GM19328 (cell line): ENCODE measurements at regions not wholly inside any gene's neighbourhood (a gene's known extent, or its start where the extent isn't known, plus 50 kb on each side); places are given as distances from the start of the nearest gene placed in this dataset.
"Not testable (repeated sequence)": the region's sequence is repeated elsewhere in the genome, so short reads cannot be mapped to it uniquely, and the experiment has no call there.

ENCODE experiments used
- ATAC-seq: cut with Tn5 transposase; IDR thresholded peaks from one replicate; pipeline ENCODE4 v1.9.1; 2021; ENCODE audit warnings: mild to moderate bottlenecking, moderate library complexity; ENCODE audit not compliant: unreplicated experiment

DNA sequence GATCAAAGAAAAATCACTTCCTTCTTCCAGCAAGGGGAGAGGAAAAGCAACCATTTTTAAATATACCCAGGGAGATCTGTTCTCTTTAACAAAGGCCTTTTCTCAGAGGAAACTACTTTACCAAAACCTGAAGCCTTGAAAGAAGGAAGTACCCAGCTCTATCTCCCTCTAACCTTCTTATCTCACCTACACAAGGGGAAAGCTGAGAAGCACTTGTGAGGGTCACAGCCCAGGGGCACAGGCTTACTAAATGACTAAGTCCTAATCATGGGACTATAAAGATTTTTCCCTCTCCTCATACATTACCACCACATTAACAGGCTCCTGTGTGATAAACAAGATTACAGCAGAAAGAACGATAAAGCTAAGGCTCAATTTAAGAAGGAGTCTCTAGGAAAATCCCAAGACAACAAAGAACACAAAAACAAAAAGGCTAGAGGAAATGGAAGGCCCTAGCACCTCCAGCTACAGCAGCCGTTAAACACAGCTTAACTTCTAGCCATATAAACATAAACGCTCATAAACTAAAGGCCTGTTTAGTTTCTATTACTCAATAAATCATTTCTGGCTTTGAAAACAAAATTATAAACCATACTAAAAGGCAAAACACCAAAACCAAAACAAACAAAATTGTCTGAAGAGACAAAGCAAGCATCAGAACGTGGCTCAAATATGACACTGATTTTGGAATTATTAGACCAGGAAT is 284.9 kb upstream of the ECI2 start:
- no peak for ATAC-seq

DNA sequence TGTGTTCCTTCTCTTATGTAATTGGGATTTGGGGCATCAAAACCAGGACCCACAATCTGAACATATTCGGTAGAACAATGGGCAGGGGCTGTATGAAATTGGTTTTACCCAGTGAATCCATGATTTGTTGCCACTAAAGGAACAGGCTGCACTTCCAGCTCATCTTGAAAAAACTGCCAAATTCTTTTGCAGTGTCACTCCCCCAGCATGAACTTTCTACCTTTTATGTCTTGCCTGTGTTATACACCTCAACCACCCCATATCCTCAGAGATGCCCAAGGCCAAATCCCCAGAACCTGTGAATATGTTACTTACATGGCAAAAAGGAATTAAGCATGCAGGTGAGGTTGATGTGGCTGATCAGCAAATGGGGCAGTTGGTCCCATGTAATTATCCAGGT is 280.2 kb upstream of the ECI2 start:
- no peak for ATAC-seq

DNA sequence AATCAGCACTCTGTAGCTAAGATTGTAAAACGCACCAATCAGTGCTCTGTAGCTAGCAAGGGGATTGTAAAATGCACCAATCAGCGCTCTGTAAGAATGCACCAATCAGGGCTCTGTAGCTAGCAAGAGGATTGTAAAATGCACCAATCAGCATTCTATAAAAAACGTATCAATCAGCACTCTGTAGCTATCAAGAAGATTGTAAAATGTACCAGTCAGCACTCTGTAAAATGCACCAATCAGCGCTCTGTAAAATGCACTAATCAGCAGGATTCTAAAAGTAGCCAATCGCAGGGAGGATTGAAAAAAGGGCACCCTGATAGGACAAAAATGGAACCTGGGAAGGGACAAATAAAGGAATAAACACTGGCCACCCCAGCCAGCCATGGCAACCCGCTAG is 278.7 kb upstream of the ECI2 start:
- ATAC-seq = not testable (repeated sequence)

DNA sequence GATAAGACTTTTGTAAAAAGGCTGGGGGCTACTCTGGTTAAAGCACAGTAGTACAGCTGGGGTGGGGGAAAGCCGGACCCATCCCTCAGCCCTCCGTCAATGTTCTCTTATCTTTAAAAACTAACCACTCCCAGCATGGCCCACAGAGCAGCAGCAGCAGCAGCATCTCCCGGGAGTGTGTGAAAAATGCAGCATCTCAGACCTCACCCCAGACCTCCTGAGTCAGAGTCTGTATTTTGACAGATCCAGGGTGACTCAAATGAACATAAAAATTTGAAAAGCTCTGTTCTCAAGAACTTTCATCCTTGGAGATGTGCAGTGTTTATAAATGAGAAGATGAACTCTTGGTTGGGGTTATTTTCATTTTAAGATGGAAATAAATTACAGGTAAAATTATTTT is 277.7 kb upstream of the ECI2 start:
- ATAC-seq = no peak

DNA sequence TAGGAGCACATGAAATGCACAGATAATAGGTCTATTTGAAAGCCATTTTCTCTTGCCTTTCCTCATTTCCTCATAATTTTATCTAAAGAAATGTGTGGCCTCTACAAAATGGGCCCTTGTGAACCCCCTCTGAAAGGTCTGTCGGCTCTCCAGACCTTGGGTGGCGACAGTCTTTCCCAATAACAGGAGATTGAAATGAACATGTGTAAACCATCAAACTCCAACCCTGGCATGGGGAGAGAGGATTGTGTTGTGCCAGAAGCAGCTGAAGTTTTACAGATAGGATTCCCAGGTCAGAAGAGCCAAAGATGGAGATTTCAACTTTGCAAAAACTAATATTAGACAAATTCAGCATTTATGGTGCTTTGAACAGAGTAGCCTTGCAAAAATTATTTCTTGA is 277.1 kb upstream of the ECI2 start:
- ATAC-seq = no peak

DNA sequence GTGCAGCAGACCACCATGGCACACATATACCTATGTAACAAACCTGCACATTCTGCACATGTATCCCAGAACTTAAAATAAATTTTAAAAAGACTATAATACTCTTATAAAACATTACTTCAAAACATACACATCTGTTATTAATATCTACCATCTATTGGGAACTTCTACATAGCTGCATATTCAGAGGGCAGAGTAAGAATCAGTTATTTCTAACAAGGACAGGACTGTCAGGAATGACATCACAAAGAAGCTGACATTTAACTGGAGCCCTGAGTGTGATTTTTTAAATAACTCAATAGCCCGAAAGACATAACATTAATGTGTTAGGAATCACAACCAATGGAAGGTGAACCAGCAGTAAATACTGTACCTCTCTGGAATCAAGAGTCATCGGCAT is 276.7 kb upstream of the ECI2 start:
- no peak for ATAC-seq

DNA sequence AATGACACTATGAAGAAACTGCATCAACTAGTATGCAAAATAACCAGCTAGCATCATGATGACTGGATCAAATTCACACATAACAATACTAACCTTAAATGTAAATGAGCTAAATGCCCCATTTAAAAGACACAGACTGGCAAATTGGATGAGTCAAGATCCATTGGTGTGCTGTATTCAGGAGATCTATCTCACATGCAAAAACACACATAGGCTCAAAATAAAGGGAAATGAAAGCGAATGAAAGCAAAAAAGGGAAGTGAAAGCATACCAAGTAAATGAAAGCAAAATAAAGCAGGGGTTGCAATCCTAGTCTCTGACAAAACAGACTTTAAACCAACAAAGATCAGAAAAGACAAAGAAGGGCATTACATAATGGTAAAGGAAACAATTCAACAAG is 272.3 kb upstream of the ECI2 start:
- peak; percentile 82 for ATAC-seq

DNA sequence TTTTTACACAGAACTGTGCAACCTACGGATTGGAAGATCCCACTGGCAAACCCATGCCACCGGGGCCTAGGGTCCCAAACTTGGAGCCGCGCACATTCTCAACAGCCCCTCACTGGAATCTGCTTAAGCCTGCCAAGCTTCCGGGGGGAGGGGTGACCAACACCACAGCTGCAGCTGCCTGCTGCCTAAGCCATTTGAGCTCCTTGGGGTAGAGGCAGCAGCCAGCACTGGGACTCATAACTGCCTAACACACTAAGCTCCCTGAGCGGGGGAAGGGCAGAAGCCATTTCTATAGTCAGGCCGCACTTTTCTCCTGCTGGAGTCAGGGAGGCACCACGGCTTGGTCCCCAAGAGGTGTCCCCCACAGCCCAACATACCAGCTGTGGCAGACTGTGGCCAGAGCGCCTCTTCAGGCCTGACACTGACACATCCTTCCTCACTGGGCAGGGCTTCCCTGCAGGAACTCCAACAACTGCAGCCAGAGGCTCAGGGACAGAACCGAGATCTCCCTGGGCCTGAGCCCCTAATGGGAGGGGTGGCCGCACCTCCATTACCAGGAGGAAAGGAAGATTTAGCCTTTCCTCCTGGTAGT is 270.3 kb upstream of the ECI2 start:
- no peak for ATAC-seq

DNA sequence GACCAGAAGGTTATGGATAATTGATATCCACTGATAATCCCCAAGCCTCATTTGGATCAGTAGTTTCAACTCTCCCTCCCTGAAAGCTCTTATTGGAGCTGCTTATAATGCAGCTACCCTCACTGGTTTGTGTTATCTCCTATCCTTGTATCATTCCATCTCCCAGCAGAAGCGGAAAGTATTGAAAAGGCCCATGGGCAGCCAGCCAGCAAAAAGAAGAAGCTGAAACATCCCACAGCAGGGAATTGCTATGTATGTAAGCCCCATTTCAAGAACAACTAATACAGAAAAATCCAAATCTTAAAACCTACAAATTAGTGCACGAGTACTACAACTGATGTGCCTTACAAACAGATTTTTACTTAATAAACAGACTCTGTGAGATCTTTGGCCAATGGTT is 269.0 kb upstream of the ECI2 start:
- no peak for ATAC-seq

DNA sequence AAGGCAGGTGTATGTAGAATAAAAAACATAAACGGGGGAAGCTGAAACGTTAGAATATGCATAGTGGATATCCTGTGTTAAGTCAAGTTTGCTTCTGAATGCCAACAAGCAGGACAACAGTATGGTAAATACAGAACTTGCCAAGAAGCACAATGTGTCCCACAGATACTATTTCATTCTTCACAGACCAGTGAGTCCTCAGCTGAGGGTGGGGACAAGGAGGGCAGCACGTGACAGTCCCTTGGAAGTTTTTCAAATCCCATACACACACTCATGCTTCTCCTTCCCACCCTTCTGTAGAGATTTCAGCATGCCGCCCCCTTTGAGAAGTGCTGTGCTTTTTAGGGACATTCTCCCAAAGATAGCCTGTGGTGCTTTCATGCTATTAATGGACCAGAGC is 268.5 kb upstream of the ECI2 start:
- ATAC-seq = no peak

DNA sequence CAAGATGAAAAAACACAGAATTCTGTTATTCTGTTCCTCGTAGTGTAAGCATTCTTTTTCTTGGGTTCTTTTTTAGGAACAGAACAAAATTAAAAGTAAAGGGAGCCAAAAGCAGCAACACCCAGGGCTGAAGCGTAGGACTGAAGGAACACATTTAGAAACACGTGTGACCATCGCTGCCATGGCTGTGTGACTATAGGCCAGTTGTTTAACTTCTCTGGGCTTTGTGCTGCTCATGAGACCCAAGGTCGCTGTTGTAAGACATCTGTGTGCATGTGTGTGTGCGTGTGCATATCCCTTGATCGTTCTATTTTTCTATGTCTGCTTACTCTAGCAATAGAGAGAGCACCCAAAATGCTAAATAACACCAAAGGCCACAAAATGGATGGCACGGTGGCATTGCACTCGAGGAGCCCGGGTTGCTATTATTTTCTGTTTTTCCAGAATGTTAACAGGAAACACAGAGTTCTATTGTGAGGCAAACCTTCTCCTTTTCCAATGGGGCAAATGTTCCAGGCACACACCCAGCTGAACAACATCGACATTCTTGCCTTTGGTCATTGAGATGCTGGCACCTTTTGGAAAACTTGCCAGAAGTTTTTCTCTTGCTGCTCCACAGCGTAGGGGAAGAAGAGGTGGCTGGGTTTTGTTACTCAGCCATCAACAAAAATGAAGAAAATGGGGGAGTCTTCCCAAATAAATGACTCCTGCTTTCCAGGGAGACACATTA is 267.8 kb upstream of the ECI2 start:
- no peak for ATAC-seq

DNA sequence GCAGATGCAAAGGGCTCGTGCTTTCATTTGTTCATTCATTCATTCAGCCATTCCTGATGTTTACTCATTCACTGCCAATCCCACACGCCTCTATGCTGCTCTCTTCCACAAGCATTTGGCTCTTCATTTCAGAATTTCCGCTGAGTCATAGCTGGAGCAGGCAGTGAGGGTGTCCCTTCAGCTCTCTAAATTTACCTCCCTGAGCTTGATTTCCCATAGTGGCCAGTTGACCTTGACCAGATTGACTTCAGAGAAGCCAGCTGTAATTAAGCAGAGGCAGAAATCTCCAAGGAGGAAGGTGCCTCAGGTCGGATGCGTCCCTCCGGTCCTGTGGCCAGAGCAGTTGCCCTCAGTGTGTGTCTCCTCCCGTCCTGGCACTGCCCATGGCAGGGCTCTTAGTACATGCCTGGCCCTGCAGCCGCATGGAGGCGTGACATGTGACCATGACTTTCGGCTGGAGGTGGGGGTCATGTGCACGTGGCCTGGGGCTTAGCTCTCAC is 267.2 kb upstream of the ECI2 start:
- no peak for ATAC-seq

DNA sequence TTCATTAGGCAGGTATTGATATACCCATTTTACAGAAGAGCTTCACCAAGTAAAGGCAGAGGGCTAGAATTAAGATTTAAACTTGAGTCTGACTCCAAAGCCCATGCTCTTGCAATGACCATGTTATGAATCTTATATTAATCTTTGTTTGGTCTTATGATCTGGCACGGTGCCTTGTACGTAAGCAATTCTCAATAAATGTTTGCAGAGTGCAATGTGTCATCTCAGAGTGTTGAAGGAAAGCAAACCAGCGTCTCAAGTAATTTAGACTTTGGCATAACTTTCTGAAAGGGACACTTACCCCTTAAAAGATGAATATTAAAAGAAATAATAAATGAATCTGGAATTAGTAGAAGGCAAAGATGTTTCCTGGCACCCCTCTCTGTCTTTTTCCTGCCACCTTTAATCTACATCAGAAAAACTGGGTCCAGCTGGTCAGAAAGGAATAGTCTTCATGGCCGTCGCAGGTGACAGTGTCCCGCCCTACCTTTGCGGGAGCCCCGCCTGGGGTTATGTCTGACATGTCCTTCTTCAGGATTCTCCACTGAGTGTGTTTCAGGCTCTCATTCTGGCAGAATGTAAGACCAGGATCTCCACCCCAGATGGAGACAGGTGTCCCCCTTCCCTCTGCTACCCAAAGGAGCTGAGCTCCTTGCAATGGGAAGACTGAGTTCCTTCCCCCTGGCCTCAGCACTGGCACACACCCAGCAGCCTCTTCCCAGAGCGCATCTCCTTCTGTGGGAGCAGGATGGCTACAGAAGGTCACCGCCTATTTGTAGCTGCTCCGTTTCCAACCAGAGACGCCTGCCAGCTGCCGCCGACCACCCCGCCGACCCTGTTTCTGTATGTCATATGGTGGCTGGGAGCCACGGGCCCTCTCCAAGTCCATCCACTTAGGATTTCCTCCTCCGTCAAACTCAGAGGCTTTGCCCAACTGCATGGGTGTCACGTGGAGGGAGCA is 266.3 kb upstream of the ECI2 start:
- ATAC-seq = no peak

DNA sequence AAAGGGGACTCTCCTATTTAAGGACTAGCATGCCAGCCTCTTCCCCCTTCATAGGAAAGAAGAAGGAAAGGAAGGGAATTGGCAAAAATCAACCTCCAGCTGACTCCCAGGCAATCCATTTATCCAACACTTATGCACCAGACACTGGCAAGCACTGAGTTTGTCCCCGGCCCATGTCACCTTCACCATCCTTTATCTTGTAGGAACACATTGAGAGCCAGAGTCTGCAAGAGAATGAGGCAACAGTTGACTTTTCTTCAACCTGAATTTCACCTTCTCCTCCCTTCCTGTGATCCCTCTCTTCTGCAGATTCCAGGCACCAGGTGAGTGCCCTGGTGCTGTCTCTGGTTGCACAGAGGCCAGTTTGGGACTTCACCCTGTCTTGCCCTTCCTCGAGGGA is 264.3 kb upstream of the ECI2 start:
- ATAC-seq = no peak

DNA sequence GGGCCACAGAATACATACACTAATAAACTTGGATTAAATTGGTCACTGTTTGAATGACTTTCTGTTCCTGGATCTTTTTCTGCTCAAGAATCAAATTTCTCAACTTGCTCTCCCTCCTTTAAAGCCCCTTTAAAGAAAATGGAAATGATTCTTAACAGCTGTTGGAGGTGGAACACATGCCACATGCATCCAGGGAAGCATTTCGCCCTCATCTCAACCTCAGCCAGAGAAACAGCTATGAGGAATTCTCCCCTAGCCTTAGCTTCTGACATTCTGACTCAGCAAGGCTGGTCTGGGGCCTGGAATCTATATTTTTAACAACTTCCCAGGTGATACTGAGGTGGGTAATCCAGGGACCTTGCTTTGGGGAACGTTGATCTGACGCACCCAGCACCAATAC is 263.4 kb upstream of the ECI2 start:
- no peak for ATAC-seq

DNA sequence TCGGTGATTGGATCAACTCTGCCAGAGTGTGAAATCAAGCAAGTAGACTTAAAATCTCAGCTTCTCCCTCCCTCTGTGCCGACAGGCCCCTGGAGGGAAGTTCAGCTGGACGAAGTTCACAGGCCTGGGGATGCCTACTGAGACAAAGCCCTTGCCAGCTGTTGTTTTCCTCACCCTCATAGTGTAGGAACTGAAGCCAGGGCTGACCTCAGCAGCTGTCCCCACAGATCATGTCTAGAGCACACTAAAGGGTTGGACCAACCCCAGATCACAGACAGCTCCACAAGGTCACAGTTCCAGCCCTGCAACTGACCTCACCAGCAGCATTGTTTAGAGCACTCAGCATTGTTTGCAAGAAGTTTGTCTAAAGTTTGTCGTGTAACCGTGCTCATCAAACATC is 261.9 kb upstream of the ECI2 start:
- no peak for ATAC-seq

DNA sequence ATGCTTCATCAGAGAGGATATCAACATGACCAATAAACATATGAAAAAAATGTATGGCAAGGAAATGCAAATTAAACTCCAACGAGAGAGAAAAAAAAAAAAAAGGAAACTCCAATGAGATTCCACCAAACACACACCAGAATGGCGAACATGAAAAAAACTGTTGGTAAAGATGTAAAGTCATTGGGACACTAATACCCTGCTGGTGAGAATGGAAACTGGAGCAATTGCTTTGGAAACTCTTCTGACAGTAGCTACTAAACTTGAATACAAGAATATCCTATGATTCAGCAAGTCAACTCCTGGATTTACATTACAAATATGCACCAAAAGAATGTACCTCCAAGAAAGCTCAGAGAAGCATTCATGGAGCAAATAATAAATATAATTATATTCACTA is 260.7 kb upstream of the ECI2 start:
- ATAC-seq = no peak

DNA sequence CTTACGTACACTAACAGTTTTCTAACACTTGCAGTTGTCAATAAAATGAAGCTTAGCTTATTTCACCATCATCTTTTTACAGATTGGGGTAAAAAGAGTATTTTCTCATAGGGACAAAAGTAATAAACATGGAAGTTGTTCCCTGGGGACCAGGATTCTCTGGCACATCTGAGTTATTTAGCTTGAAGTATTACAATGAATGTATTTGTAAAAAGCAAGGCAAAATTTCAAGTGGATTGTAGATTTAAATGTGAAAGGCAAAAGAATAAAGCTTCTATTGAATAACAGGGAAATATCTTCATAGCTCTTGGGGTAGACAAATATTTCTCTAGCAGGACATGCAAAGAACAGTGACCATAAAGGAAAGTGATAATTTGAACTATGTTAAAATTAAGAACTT is 260.0 kb upstream of the ECI2 start:
- no peak for ATAC-seq

DNA sequence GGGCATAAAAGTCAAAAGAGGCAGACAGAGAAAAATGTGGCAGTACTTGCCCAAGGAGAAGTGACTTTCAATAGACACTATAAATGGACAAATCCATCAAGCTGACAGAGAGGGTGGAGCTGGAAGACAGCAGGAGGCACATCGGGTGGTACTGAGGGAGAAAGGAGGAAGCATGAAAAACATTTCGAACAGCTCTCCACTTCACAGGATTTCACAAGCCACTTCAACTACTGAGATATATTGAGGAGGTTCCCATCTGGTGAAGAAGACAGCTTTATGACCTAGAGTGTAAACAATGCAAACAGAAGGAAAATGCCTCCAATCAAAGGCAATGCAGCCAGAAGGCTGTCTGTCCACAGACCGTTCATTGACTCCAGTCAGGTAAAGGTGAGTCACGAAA is 259.4 kb upstream of the ECI2 start:
- ATAC-seq = no peak

DNA sequence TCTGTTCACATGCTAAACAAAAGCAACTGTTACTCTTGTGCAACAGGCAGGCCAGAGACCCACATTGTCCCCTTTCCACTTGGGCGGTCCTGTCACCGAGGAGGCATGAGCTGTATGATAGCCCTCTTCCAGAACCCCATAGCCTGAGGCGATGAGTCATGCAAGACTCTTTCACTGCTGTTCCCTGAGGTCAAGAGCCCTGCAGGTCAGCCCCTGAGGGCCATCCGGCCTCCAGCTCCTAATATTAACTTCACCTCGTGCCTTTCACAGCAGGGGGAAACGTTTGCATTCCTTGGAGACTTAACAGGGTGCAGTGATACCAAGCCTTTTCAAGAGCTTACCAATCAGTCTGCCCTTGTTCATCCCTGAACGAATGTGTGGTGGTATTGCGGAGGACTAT is 253.3 kb upstream of the ECI2 start:
- ATAC-seq = no peak

DNA sequence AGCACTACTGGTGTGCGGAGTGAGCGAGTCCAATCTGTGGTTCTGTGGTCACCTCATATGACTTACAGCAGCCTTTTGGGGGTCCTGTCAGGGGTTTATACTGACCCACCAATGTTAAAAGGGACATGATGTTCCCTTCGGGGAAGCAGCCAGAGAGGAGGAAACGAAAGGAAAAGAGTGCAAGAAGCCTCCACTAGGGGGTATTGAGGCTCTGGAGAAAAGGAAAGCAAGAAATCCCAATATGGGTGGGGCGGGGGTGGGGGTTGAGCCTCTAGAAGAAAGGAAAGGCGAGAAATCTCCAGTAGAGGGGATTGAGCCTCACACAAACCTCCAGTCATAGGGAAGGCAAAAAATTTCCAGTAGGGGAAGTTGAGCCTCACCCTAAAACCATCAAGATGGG is 249.3 kb upstream of the ECI2 start:
- ATAC-seq = no peak
